ENCODE measurements at regions not wholly inside any gene's neighbourhood (a gene's known extent, or its start where the extent isn't known, plus 50 kb on each side); places are given as distances from the start of the nearest gene placed in this dataset.

DNA sequence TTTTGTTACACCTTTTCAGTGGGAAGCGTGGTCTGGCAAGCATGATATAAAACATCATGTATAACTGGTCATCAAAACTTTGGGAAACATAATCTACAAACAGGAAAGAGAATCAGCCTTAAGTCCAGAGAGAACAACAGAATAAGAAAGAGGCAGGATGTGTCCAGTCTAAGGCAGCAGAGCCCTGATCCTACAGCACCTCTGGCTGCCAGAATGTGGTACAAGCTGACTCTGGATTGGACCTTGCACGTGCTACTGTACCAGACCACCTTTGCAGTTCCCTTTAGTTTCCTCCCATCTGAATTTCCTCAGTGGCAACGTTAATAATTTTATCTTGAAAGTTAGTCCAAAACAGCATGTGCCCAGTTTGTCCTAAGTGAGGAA lies 824.6 kb upstream of the IGFBP3 start:
- Histone ChIP-seq H3K36me3 (ENCODE audit: control insufficient read depth in 2 of 2, insufficient read depth in 2 of 2, low read length in 1 of 2) (no peaks in the 10 kb centered on the region), H3K27me3 (replicated peaks in 1 of 2; ENCODE audit: control insufficient read depth in 2 of 2, insufficient read depth in 2 of 2, low read length in 1 of 2) (no peaks in the 10 kb centered on the region), H3K4me2 (ENCODE audit: control insufficient read depth, insufficient read depth) (no peak overlapping the region), H4K20me1 (ENCODE audit: control insufficient read depth, insufficient read depth) (no peaks in the 10 kb centered on the region), H3K4me1 (ENCODE audit: control insufficient read depth, insufficient read depth, low read length) (no peaks in the 10 kb centered on the region), H2AFZ (ENCODE audit: control insufficient read depth, low read depth, low read length) (no peak overlapping the region), H3K79me2 (ENCODE audit: control insufficient read depth, insufficient read depth, low read length) (no peaks in the 10 kb centered on the region), H3K9me3 (replicated peaks; ENCODE audit: control insufficient read depth, insufficient read depth, low read length) (no peaks in the 10 kb centered on the region), H3K27ac (ENCODE audit: control insufficient read depth, insufficient read depth) (no peak overlapping the region), H3K4me3 (no peak overlapping the region), H3K9ac (ENCODE audit: control insufficient read depth, insufficient read depth, low read length) (no peak overlapping the region)
- DNase-seq (ENCODE audit: low read depth, low spot score), result no peak
- SMC1A ChIA-PET (ENCODE audit: uncharacterized antibody, unreplicated experiment), result interaction anchor here (1.3 to 1.5 kb wide), 2 partner anchors 8 to 62 kb away, joined by 4 to 6 read pairs; no protein-coding TSS in a partner anchor
- intact Hi-C loops (cut with micrococcal nuclease; ENCODE audit: unreplicated experiment), result no loop called here
- POLR2A ChIA-PET, result no interaction called here
- in situ Hi-C loops (cut with MboI), result no loop called here
- TF ChIP-seq ZNF24 (IDR thresholded peaks at IDR 0.05) (no peak), BHLHE40 (IDR thresholded peaks at IDR 0.05; ENCODE audit: borderline replicate concordance in 1 of 2, low read depth in 2 of 2, low read length in 1 of 2) (peak in 1 of 2 experiments; percentile 58; a peak in 2 of 4 replicates)
- CTCF ChIA-PET, result interaction anchor here (1.7 kb wide), 1 partner anchor 51 kb away, joined by 4 read pairs; no protein-coding TSS in a partner anchor
- WGBS (ENCODE audit: insufficient coverage, insufficient replicate concordance, low lambda C conversion rate, missing lambda C conversion rate), result 10% methylated on average over 3 of the region's 3 CpGs
- no TSS peak for BruUV-seq (replicated peaks)
- ATAC-seq, result no peak
- FAIRE-seq, result no peak
- RAD21 ChIA-PET (ENCODE audit: unreplicated experiment), result interaction anchor here (1.7 kb wide), 1 partner anchor 50 kb away, joined by 4 read pairs; no protein-coding TSS in a partner anchor

DNA sequence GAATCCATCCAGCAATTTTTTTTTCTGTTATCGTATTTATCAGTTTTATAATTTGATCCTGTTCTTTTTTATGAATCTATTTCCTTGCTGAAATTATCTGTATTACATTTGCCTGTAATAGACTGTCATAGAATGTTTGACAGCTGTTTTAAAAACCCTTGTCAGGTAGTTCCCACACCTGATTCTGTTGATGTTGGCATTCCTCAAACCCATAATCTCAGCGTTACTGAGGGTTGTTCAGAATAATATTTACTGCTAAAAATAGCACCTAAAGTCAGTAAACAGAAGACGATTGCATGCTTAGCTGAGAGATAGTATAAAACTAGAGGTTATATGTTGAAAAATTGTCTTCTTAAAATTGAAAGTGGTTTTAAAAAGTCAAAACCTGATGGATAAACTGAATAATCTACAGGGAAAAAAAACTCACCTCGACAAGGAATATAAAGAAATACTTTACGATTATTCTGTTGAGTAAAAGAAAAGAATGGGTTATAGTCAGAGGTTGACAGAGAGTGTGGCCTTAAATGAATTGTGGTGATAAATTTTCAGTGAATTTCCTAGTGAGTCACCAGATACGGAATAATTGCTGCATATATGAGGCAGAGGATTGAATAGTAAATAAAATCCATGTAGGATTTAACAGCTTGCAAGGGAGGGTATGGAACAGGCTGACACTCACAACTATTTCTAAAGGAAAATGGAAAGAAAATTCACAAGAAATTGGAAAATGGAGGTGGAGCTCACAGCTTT lies 824.1 kb upstream of the IGFBP3 start:
- Histone ChIP-seq H3K4me3 (no peak overlapping the region), H3K4me2 (ENCODE audit: control insufficient read depth, insufficient read depth) (no peak overlapping the region), H4K20me1 (ENCODE audit: control insufficient read depth, insufficient read depth) (no peaks in the 10 kb centered on the region), H2AFZ (ENCODE audit: control insufficient read depth, low read depth, low read length) (no peak overlapping the region), H3K79me2 (ENCODE audit: control insufficient read depth, insufficient read depth, low read length) (no peaks in the 10 kb centered on the region), H3K27ac (ENCODE audit: control insufficient read depth, insufficient read depth) (no peak overlapping the region), H3K27me3 (replicated peaks in 1 of 2; ENCODE audit: control insufficient read depth in 2 of 2, insufficient read depth in 2 of 2, low read length in 1 of 2) (no peaks in the 10 kb centered on the region), H3K9ac (ENCODE audit: control insufficient read depth, insufficient read depth, low read length) (no peak overlapping the region), H3K36me3 (ENCODE audit: control insufficient read depth in 2 of 2, insufficient read depth in 2 of 2, low read length in 1 of 2) (no peaks in the 10 kb centered on the region), H3K9me3 (replicated peaks; ENCODE audit: control insufficient read depth, insufficient read depth, low read length) (no peaks in the 10 kb centered on the region), H3K4me1 (ENCODE audit: control insufficient read depth, insufficient read depth, low read length) (no peaks in the 10 kb centered on the region)
- no peak for DNase-seq (ENCODE audit: low read depth, low spot score)
- ChIA-PET CTCF (interaction anchor here (1.7 kb wide), 1 partner anchor 50 kb away, joined by 4 read pairs; no protein-coding TSS in a partner anchor), RAD21 (ENCODE audit: unreplicated experiment) (interaction anchor here (1.7 kb wide), 1 partner anchor 49 kb away, joined by 4 read pairs; no protein-coding TSS in a partner anchor), SMC1A (ENCODE audit: uncharacterized antibody, unreplicated experiment) (interaction anchor here (1.3 to 1.5 kb wide), 3 partner anchors 8 to 93 kb away, joined by 3 to 6 read pairs (median 4); no protein-coding TSS in a partner anchor), POLR2A (no interaction called here)
- FAIRE-seq, result no peak
- ATAC-seq, result no peak
- intact Hi-C loops (cut with micrococcal nuclease; ENCODE audit: unreplicated experiment), result no loop called here
- 21% methylated on average over 6 of the region's 6 CpGs for WGBS (ENCODE audit: insufficient coverage, insufficient replicate concordance, low lambda C conversion rate, missing lambda C conversion rate)
- no TSS peak for BruUV-seq (replicated peaks)
- in situ Hi-C loops (cut with MboI), result no loop called here
- TF ChIP-seq NR2C2 (IDR thresholded peaks at IDR 0.05; ENCODE audit: borderline replicate concordance, control insufficient read depth, insufficient read length, low read depth) (no peak), SPI1 (IDR thresholded peaks at IDR 0.05; ENCODE audit: borderline replicate concordance, insufficient read depth, low read depth, low read length) (no peak), RFX5 (IDR thresholded peaks at IDR 0.05; ENCODE audit: low read depth, low read length) (no peak), POU2F2 (IDR thresholded peaks at IDR 0.05; ENCODE audit: borderline replicate concordance, low read depth, low read length) (no peak), CHD4 (IDR thresholded peaks at IDR 0.05) (no peak), IKZF1 (conservative IDR thresholded peaks at IDR 0.05) (no peak), HDAC6 (IDR thresholded peaks at IDR 0.05; ENCODE audit: unreplicated experiment) (no peak), JUNB (IDR thresholded peaks at IDR 0.05) (no peak), SIX5 (IDR thresholded peaks at IDR 0.05; ENCODE audit: low read depth, low read length, severe bottlenecking) (no peak), ZNF24 (IDR thresholded peaks at IDR 0.05) (no peak), GABPA (IDR thresholded peaks at IDR 0.05; ENCODE audit: low read depth) (no peak)
- TF ChIP-seq, protein P1, sequence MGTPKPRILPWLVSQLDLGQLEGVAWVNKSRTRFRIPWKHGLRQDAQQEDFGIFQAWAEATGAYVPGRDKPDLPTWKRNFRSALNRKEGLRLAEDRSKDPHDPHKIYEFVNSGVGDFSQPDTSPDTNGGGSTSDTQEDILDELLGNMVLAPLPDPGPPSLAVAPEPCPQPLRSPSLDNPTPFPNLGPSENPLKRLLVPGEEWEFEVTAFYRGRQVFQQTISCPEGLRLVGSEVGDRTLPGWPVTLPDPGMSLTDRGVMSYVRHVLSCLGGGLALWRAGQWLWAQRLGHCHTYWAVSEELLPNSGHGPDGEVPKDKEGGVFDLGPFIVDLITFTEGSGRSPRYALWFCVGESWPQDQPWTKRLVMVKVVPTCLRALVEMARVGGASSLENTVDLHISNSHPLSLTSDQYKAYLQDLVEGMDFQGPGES (IDR thresholded peaks at IDR 0.05), result no peak
- TF ChIP-seq, protein P2, sequence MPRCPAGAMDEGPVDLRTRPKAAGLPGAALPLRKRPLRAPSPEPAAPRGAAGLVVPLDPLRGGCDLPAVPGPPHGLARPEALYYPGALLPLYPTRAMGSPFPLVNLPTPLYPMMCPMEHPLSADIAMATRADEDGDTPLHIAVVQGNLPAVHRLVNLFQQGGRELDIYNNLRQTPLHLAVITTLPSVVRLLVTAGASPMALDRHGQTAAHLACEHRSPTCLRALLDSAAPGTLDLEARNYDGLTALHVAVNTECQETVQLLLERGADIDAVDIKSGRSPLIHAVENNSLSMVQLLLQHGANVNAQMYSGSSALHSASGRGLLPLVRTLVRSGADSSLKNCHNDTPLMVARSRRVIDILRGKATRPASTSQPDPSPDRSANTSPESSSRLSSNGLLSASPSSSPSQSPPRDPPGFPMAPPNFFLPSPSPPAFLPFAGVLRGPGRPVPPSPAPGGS (IDR thresholded peaks at IDR 0.05; ENCODE audit: borderline replicate concordance, insufficient read depth, low read depth, low read length, poor library complexity, severe bottlenecking), result no peak
